ENCODE measurements at regions not wholly inside any gene's neighbourhood (a gene's known extent, or its start where the extent isn't known, plus 50 kb on each side); places are given as distances from the start of the nearest gene placed in this dataset.

- Histone ChIP-seq H3K9ac (ENCODE audit: low read length in 5 of 5) (no peak overlapping the region), H3K4me3 (ENCODE audit: low read depth in 1 of 5, low read length in 5 of 5) (no peak overlapping the region), H3K27ac (ENCODE audit: low read depth, low read length) (no peak overlapping the region), H3K36me3 (ENCODE audit: control insufficient read depth in 5 of 5, insufficient read depth in 5 of 5, low read length in 5 of 5) (no peaks in the 10 kb centered on the region), H3K27me3 (ENCODE audit: control insufficient read depth in 5 of 5, insufficient read depth in 4 of 5, low read length in 5 of 5) (peaks cover 0 to 3% (median 2%) of the 10 kb centered on the region in 5 donors), H3K4me1 (ENCODE audit: control insufficient read depth in 5 of 5, insufficient read depth in 5 of 5, low read length in 5 of 5) (peaks cover 0 to 4% (median 0%) of the 10 kb centered on the region in 5 donors), H3K9me3 (ENCODE audit: control insufficient read depth in 5 of 5, low read length in 5 of 5) (no peaks in the 10 kb centered on the region)
Measured at GRCh38 chr20:24837781-24838450, 111.2 kb upstream of the CST7 start.

GRCh38 chr20:24838546-24839535 is 110.2 kb upstream of the CST7 start:
- Histone ChIP-seq H3K9ac (ENCODE audit: low read length in 5 of 5) (no peak overlapping the region), H3K36me3 (ENCODE audit: control insufficient read depth in 5 of 5, insufficient read depth in 5 of 5, low read length in 5 of 5) (no peaks in the 10 kb centered on the region), H3K4me3 (ENCODE audit: low read depth in 1 of 5, low read length in 5 of 5) (no peak overlapping the region), H3K4me1 (ENCODE audit: control insufficient read depth in 5 of 5, insufficient read depth in 5 of 5, low read length in 5 of 5) (peaks cover 0 to 5% (median 0%) of the 10 kb centered on the region in 5 donors), H3K27ac (ENCODE audit: low read depth, low read length) (no peak overlapping the region), H3K27me3 (ENCODE audit: control insufficient read depth in 5 of 5, insufficient read depth in 4 of 5, low read length in 5 of 5) (peaks cover 0 to 5% (median 2%) of the 10 kb centered on the region in 5 donors), H3K9me3 (ENCODE audit: control insufficient read depth in 5 of 5, low read length in 5 of 5) (no peaks in the 10 kb centered on the region)

- H3K27ac ChIP-seq (ENCODE audit: low read depth, low read length) = no peak overlapping the region
- peaks cover 0 to 5% (median 0%) of the 10 kb centered on the region in 5 donors for H3K4me1 ChIP-seq (ENCODE audit: control insufficient read depth in 5 of 5, insufficient read depth in 5 of 5, low read length in 5 of 5)
- no peaks in the 10 kb centered on the region for H3K9me3 ChIP-seq (ENCODE audit: control insufficient read depth in 5 of 5, low read length in 5 of 5)
- no peak overlapping the region for H3K4me3 ChIP-seq (ENCODE audit: low read depth in 1 of 5, low read length in 5 of 5)
- no peaks in the 10 kb centered on the region for H3K36me3 ChIP-seq (ENCODE audit: control insufficient read depth in 5 of 5, insufficient read depth in 5 of 5, low read length in 5 of 5)
- H3K27me3 ChIP-seq (ENCODE audit: control insufficient read depth in 5 of 5, insufficient read depth in 4 of 5, low read length in 5 of 5) = peaks cover 0 to 5% (median 2%) of the 10 kb centered on the region in 5 donors
- H3K9ac ChIP-seq (ENCODE audit: low read length in 5 of 5) = no peak overlapping the region
Measured at GRCh38 chr20:24840121-24840713, 108.9 kb upstream of the CST7 start.

GRCh38 chr20:24842274-24842917 is 106.7 kb upstream of the CST7 start:
- Histone ChIP-seq H3K9me3 (ENCODE audit: control insufficient read depth in 5 of 5, low read length in 5 of 5) (peaks cover 0 to 5% (median 0%) of the 10 kb centered on the region in 5 donors), H3K4me3 (ENCODE audit: low read depth in 1 of 5, low read length in 5 of 5) (no peak overlapping the region), H3K27me3 (ENCODE audit: control insufficient read depth in 5 of 5, insufficient read depth in 4 of 5, low read length in 5 of 5) (peaks cover 0 to 5% (median 2%) of the 10 kb centered on the region in 5 donors), H3K9ac (ENCODE audit: low read length in 5 of 5) (no peak overlapping the region), H3K4me1 (ENCODE audit: control insufficient read depth in 5 of 5, insufficient read depth in 5 of 5, low read length in 5 of 5) (peaks cover 0 to 5% (median 0%) of the 10 kb centered on the region in 5 donors), H3K36me3 (ENCODE audit: control insufficient read depth in 5 of 5, insufficient read depth in 5 of 5, low read length in 5 of 5) (no peaks in the 10 kb centered on the region), H3K27ac (ENCODE audit: low read depth, low read length) (no peak overlapping the region)

GRCh38 chr20:24842918-24843715 is 106.0 kb upstream of the CST7 start:
- Histone ChIP-seq H3K27me3 (ENCODE audit: control insufficient read depth in 5 of 5, insufficient read depth in 4 of 5, low read length in 5 of 5) (peaks cover 0 to 5% (median 2%) of the 10 kb centered on the region in 5 donors), H3K36me3 (ENCODE audit: control insufficient read depth in 5 of 5, insufficient read depth in 5 of 5, low read length in 5 of 5) (no peaks in the 10 kb centered on the region), H3K4me3 (ENCODE audit: low read depth in 1 of 5, low read length in 5 of 5) (no peak overlapping the region), H3K9me3 (ENCODE audit: control insufficient read depth in 5 of 5, low read length in 5 of 5) (peaks cover 0 to 7% (median 0%) of the 10 kb centered on the region in 5 donors), H3K27ac (ENCODE audit: low read depth, low read length) (no peak overlapping the region), H3K9ac (ENCODE audit: low read length in 5 of 5) (no peak overlapping the region), H3K4me1 (ENCODE audit: control insufficient read depth in 5 of 5, insufficient read depth in 5 of 5, low read length in 5 of 5) (peaks cover 0 to 5% (median 0%) of the 10 kb centered on the region in 5 donors)

GRCh38 chr20:24850176-24850575 is 98.9 kb upstream of the CST7 start:
- no peaks in the 10 kb centered on the region for H3K27me3 ChIP-seq (ENCODE audit: control insufficient read depth in 5 of 5, insufficient read depth in 4 of 5, low read length in 5 of 5)
- no peak overlapping the region for H3K9ac ChIP-seq (ENCODE audit: low read length in 5 of 5)
- no peak overlapping the region for H3K4me3 ChIP-seq (ENCODE audit: low read depth in 1 of 5, low read length in 5 of 5)
- peaks cover 5 to 18% (median 11%) of the 10 kb centered on the region in 5 donors for H3K9me3 ChIP-seq (ENCODE audit: control insufficient read depth in 5 of 5, low read length in 5 of 5)
- no peak overlapping the region for H3K27ac ChIP-seq (ENCODE audit: low read depth, low read length)
- H3K4me1 ChIP-seq (ENCODE audit: control insufficient read depth in 5 of 5, insufficient read depth in 5 of 5, low read length in 5 of 5) = no peaks in the 10 kb centered on the region
- H3K36me3 ChIP-seq (ENCODE audit: control insufficient read depth in 5 of 5, insufficient read depth in 5 of 5, low read length in 5 of 5) = no peaks in the 10 kb centered on the region

GRCh38 chr20:24851346-24852019 is 97.6 kb upstream of the CST7 start:
- Histone ChIP-seq H3K36me3 (ENCODE audit: control insufficient read depth in 5 of 5, insufficient read depth in 5 of 5, low read length in 5 of 5) (no peaks in the 10 kb centered on the region), H3K27me3 (ENCODE audit: control insufficient read depth in 5 of 5, insufficient read depth in 4 of 5, low read length in 5 of 5) (no peaks in the 10 kb centered on the region), H3K9me3 (ENCODE audit: control insufficient read depth in 5 of 5, low read length in 5 of 5) (peaks cover 5 to 16% (median 15%) of the 10 kb centered on the region in 5 donors), H3K27ac (ENCODE audit: low read depth, low read length) (no peak overlapping the region), H3K4me3 (ENCODE audit: low read depth in 1 of 5, low read length in 5 of 5) (no peak overlapping the region), H3K9ac (ENCODE audit: low read length in 5 of 5) (no peak overlapping the region), H3K4me1 (ENCODE audit: control insufficient read depth in 5 of 5, insufficient read depth in 5 of 5, low read length in 5 of 5) (no peaks in the 10 kb centered on the region)

- Histone ChIP-seq H3K4me1 (ENCODE audit: control insufficient read depth in 5 of 5, insufficient read depth in 5 of 5, low read length in 5 of 5) (no peaks in the 10 kb centered on the region), H3K27ac (ENCODE audit: low read depth, low read length) (no peak overlapping the region)
Measured at GRCh38 chr20:24853916-24854315, 95.2 kb upstream of the CST7 start.

More at GRCh38 chr20:24853916-24854315, 95.2 kb upstream of the CST7 start:
- Histone ChIP-seq H3K9me3 (ENCODE audit: control insufficient read depth in 5 of 5, low read length in 5 of 5) (peaks cover 5 to 19% (median 15%) of the 10 kb centered on the region in 5 donors), H3K4me3 (ENCODE audit: low read depth in 1 of 5, low read length in 5 of 5) (no peak overlapping the region), H3K36me3 (ENCODE audit: control insufficient read depth in 5 of 5, insufficient read depth in 5 of 5, low read length in 5 of 5) (no peaks in the 10 kb centered on the region), H3K27me3 (ENCODE audit: control insufficient read depth in 5 of 5, insufficient read depth in 4 of 5, low read length in 5 of 5) (no peaks in the 10 kb centered on the region), H3K9ac (ENCODE audit: low read length in 5 of 5) (no peak overlapping the region)
